GM12865 (cell line): ENCODE measurements at regions not wholly inside any gene's neighbourhood (a gene's known extent, or its start where the extent isn't known, plus 50 kb on each side); places are given as distances from the start of the nearest gene placed in this dataset.
"Not testable (repeated sequence)": the region's sequence is repeated elsewhere in the genome, so short reads cannot be mapped to it uniquely, and the experiment has no call there.

ENCODE experiments used
- DNase-seq: peaks from one replicate; pipeline ENCODE4 v3.0.0; 2010; ENCODE audit warnings: low read depth
- H3K4me3 ChIP-seq: 2 replicates; pipeline ENCODE4 v1.5.1; 2011; ENCODE audit warnings: mild to moderate bottlenecking, low read depth, low read length, control low read depth
- TF ChIP-seq, protein P1 (sequence below): IDR thresholded peaks from 2 replicates; pipeline ENCODE4 v1.5.1; 2011; ENCODE audit warnings: low read length, control low read depth, low read depth, inconsistent platforms; ENCODE audit not compliant: insufficient read depth; ENCODE audit errors: missing control alignments

GRCh38 chr6:29227235-29227634 lies 56.5 kb downstream of the OR2J2 start:
- no peak overlapping the region for H3K4me3 ChIP-seq
- TF ChIP-seq, protein P1, sequence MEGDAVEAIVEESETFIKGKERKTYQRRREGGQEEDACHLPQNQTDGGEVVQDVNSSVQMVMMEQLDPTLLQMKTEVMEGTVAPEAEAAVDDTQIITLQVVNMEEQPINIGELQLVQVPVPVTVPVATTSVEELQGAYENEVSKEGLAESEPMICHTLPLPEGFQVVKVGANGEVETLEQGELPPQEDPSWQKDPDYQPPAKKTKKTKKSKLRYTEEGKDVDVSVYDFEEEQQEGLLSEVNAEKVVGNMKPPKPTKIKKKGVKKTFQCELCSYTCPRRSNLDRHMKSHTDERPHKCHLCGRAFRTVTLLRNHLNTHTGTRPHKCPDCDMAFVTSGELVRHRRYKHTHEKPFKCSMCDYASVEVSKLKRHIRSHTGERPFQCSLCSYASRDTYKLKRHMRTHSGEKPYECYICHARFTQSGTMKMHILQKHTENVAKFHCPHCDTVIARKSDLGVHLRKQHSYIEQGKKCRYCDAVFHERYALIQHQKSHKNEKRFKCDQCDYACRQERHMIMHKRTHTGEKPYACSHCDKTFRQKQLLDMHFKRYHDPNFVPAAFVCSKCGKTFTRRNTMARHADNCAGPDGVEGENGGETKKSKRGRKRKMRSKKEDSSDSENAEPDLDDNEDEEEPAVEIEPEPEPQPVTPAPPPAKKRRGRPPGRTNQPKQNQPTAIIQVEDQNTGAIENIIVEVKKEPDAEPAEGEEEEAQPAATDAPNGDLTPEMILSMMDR: peak; percentile 1
- DNase-seq: no peak

- TF ChIP-seq, protein P1: no peak
- no peak overlapping the region for H3K4me3 ChIP-seq
- DNase-seq: no peak
These were observed 60.0 kb downstream of the OR2J2 start for GRCh38 chr6:29230666-29231065.

DNA sequence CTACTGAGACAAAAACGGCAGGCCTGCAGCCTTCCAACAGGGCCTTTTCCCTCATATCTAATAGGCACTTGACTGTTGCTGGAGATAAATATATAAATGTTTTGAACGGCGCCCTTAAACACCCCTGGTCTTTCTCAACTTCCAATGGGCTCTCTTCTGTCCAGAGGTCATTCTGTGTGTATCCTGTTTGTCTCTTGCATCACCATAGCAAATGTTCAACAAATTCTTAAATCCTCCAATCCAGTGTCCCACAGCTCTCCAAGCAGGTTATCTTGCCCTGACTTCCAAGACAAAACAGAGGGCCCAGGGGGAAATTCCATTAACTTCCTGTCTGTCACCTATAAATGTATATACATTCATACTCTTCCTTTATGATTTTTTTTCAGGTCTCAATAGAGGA lies 62.0 kb downstream of the OR2J2 start:
- no peak overlapping the region for H3K4me3 ChIP-seq
- no peak for DNase-seq
- TF ChIP-seq, protein P1: no peak

DNA sequence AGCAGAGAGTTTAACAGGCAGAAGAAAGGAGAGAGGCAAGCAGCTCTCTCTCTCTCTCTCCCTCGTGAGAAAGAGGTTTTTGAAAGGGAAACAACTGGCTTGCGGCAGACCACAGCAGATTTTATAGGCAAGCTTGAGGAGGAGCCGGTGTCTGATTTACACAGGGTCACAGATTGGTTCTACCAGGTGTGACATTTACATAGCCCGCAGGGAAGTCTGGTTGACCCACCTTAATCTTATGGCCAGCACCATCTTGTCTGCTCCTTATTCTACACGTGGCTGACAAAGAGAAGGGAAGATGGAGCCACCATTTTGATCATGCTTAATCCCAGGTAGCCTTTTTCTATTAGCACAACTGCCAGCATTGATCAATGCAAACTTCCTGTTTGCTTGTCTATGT lies 65.4 kb downstream of the OR2J2 start:
- no peak overlapping the region for H3K4me3 ChIP-seq
- TF ChIP-seq, protein P1: no peak
- no peak for DNase-seq

GRCh38 chr6:29236634-29237033 lies 64.9 kb upstream of the OR14J1 start:
- no peak overlapping the region for H3K4me3 ChIP-seq
- no peak for DNase-seq
- TF ChIP-seq, protein P1: no peak

DNA sequence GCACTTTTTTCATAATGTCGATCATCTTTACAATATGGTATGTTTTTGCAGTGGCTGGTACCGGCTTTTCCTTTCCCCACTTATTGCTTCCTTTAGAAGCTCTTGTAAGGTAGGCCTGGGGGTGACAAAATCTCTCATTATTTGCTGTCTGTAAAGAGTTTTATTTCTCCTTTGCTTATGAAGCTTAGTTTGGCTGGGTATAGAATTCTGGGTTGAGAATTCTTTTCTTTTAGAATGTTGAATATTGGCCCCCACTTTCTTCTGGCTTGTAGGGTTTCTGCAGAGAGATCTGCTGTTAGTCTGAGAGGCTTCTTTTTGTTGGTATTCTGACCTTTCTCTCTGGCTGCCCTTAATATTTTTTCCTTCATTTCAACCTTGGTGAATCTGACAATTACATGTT lies 58.5 kb upstream of the OR14J1 start:
- H3K4me3 ChIP-seq, DNase-seq: not testable (repeated sequence)
